WTC11 (cell line): ENCODE measurements at regions not wholly inside any gene's neighbourhood (a gene's known extent, or its start where the extent isn't known, plus 50 kb on each side); places are given as distances from the start of the nearest gene placed in this dataset.

Experiments
- ATAC-seq: fragments of 200-7000 bp; cut with Tn5 transposase; 2 replicates; pipeline ENCODE4 v1.10.0; 2021; ENCODE audit warnings: mild to moderate bottlenecking, moderate library complexity
- CTCF ChIA-PET: fragments of 300-600 bp; sonication (Branson Sonifier 250); formaldehyde crosslinking; loops from one replicate; lab custom pipeline; 2021; ENCODE audit warnings: antibody characterized with exemption; lab: Charles Lee
- POLR2A ChIA-PET: fragments of 350-600 bp; sonication (Branson Sonifier 250); formaldehyde crosslinking; loops from one replicate; lab custom pipeline; 2021; ENCODE audit warnings: antibody characterized with exemption; lab: Charles Lee
- DNase-seq: peaks from one replicate; pipeline ENCODE4 v3.0.0; 2021; ENCODE audit warnings: low spot score
- H3K27ac Mint-ChIP-seq: 2 replicates; pipeline ENCODE4 v1.8.0; 2021; ENCODE audit warnings: mixed read lengths
- H3K27me3 Mint-ChIP-seq: 2 replicates; pipeline ENCODE4 v1.8.0; 2021; ENCODE audit warnings: low read depth, mild to moderate bottlenecking, moderate library complexity, mixed read lengths
- H3K36me3 Mint-ChIP-seq: 2 replicates; pipeline ENCODE4 v1.8.0; 2021; ENCODE audit warnings: mixed read lengths
- H3K4me1 Mint-ChIP-seq: 2 replicates; pipeline ENCODE4 v1.8.0; 2022; ENCODE audit warnings: mixed read lengths
- H3K4me3 Mint-ChIP-seq: 2 replicates; pipeline ENCODE4 v1.8.0; 2021; ENCODE audit warnings: mild to moderate bottlenecking, moderate library complexity, mixed read lengths
- H3K9me3 Mint-ChIP-seq: 2 replicates; pipeline ENCODE4 v1.8.0; 2021; ENCODE audit warnings: mixed read lengths
- ATF2 ChIP-seq: sonication (generic); formaldehyde crosslinking; IDR thresholded peaks from 2 replicates; pipeline ENCODE4 v1.8.1; 2022; ENCODE audit warnings: low read depth, missing genetic modification reagents, borderline replicate concordance
- CBFB ChIP-seq: sonication (generic); formaldehyde crosslinking; IDR thresholded peaks from 2 replicates; pipeline ENCODE4 v1.8.1; 2022; ENCODE audit warnings: mild to moderate bottlenecking, low read depth, missing genetic modification reagents
- CREM ChIP-seq: sonication (generic); formaldehyde crosslinking; IDR thresholded peaks from 2 replicates; pipeline ENCODE4 v1.8.1; 2022; ENCODE audit warnings: mild to moderate bottlenecking, missing genetic modification reagents, moderate library complexity
- ETV6 ChIP-seq: sonication (generic); formaldehyde crosslinking; IDR thresholded peaks from 2 replicates; pipeline ENCODE4 v1.8.1; 2022; ENCODE audit warnings: mild to moderate bottlenecking, missing genetic modification reagents
- IRF2 ChIP-seq: sonication (generic); formaldehyde crosslinking; IDR thresholded peaks from 2 replicates; pipeline ENCODE4 v1.8.0; 2022; ENCODE audit warnings: low read depth, missing genetic modification reagents, borderline replicate concordance
- JUN ChIP-seq: sonication (generic); formaldehyde crosslinking; IDR thresholded peaks from 2 replicates; pipeline ENCODE4 v1.8.0; 2023; ENCODE audit warnings: mild to moderate bottlenecking, missing genetic modification reagents
- NFE2L1 ChIP-seq: sonication (generic); formaldehyde crosslinking; IDR thresholded peaks from 2 replicates; pipeline ENCODE4 v1.8.1; 2023; ENCODE audit warnings: missing genetic modification reagents
- NR3C1 ChIP-seq: sonication (generic); formaldehyde crosslinking; conservative IDR thresholded peaks from 2 replicates; pipeline ENCODE4 v1.8.1; 2023; ENCODE audit warnings: low read depth, mild to moderate bottlenecking, missing genetic modification reagents
- PRRX2 ChIP-seq: fragments of 250-450 bp; sonication (Bioruptor Pico); IDR thresholded peaks from 2 replicates; pipeline ENCODE4 v1.8.0; 2021; ENCODE audit warnings: mild to moderate bottlenecking
- STAT6 ChIP-seq: sonication (generic); formaldehyde crosslinking; conservative IDR thresholded peaks from 2 replicates; pipeline ENCODE4 v1.8.1; 2023; ENCODE audit warnings: mild to moderate bottlenecking, low read depth, missing genetic modification reagents, moderate library complexity
- TP53 ChIP-seq: sonication (generic); formaldehyde crosslinking; IDR thresholded peaks from 2 replicates; pipeline ENCODE4 v1.8.1; 2023; ENCODE audit warnings: mild to moderate bottlenecking, missing genetic modification reagents
- ZMAT4 ChIP-seq: fragments of 250-450 bp; sonication (Bioruptor Pico); IDR thresholded peaks from 2 replicates; pipeline ENCODE4 v1.9.0; 2021; ENCODE audit warnings: mild to moderate bottlenecking
- ZNF121 ChIP-seq: sonication (generic); formaldehyde crosslinking; IDR thresholded peaks from 2 replicates; pipeline ENCODE4 v1.8.0; 2023; ENCODE audit warnings: missing genetic modification reagents
- ZNF281 ChIP-seq: sonication (generic); formaldehyde crosslinking; IDR thresholded peaks from 2 replicates; pipeline ENCODE4 v1.8.0; 2023; ENCODE audit warnings: mild to moderate bottlenecking, missing genetic modification reagents
- ZNF317 ChIP-seq: sonication (generic); formaldehyde crosslinking; IDR thresholded peaks from 2 replicates; pipeline ENCODE4 v1.8.1; 2023; ENCODE audit warnings: low read depth, mild to moderate bottlenecking, moderate library complexity, missing genetic modification reagents, borderline replicate concordance
- ZSCAN18 ChIP-seq: fragments of 250-450 bp; sonication (Bioruptor Pico); IDR thresholded peaks from 2 replicates; pipeline ENCODE4 v2.1.2; 2022; ENCODE audit warnings: mild to moderate bottlenecking, moderate library complexity

GRCh38 chr11:81421251-81421860 is 1312.3 kb downstream of the FAM181B start:
- TF ChIP-seq PRRX2 (no peak), ATF2 (CRISPR knock-in tag) (no peak), TP53 (CRISPR knock-in tag) (no peak)
- TF ChIP-seq, all 79 proteins: peak for 0
- H3K9me3 Mint-ChIP-seq, result peaks cover under 1% of the 10 kb centered on the region; the same call in 1 of the 2 replicates
- H3K27ac Mint-ChIP-seq, result peak overlapping the region; percentile 91
- H3K27me3 Mint-ChIP-seq, result no peaks in the 10 kb centered on the region
- CTCF ChIA-PET, result interaction anchor here (1.0 kb wide), 1 partner anchor 75 kb away, joined by 8 read pairs; no protein-coding TSS in a partner anchor
- peak overlapping the region; percentile 62 for H3K4me3 Mint-ChIP-seq
- peak; percentile 94 for ATAC-seq
- DNase-seq, result peak; percentile 62
- H3K36me3 Mint-ChIP-seq, result no peaks in the 10 kb centered on the region
- POLR2A ChIA-PET, result no interaction called here
- peaks cover 18% of the 10 kb centered on the region for H3K4me1 Mint-ChIP-seq

GRCh38 chr11:81420668-81421250 is 1312.9 kb downstream of the FAM181B start:
- Mint-ChIP-seq H3K4me1 (peaks cover 18% of the 10 kb centered on the region), H3K27ac (peak overlapping the region; percentile 91), H3K27me3 (no peaks in the 10 kb centered on the region), H3K36me3 (no peaks in the 10 kb centered on the region), H3K9me3 (peaks cover 4% of the 10 kb centered on the region; the same call in 1 of the 2 replicates)
- TF ChIP-seq ATF2 (CRISPR knock-in tag) (no peak), ZMAT4 (no peak), IRF2 (CRISPR knock-in tag) (no peak)
- TF ChIP-seq, all 79 proteins: peak for 0
- ChIA-PET POLR2A (no interaction called here), CTCF (interaction anchor here (0.6 to 1.0 kb wide), 2 partner anchors 16 to 76 kb away, joined by 3 to 8 read pairs; no protein-coding TSS in a partner anchor)
- DNase-seq, result no peak
- peak; percentile 82 for ATAC-seq
- peak overlapping the region; percentile 62 for H3K4me3 Mint-ChIP-seq

GRCh38 chr11:81397316-81397715 is 1336.3 kb downstream of the FAM181B start:
- ChIA-PET POLR2A (no interaction called here), CTCF (no interaction called here)
- H3K4me3 Mint-ChIP-seq, result no peak overlapping the region
- DNase-seq, result no peak
- no peak for TF ChIP-seq ZNF121 (CRISPR knock-in tag)
- no peak for TF ChIP-seq CREM (CRISPR knock-in tag)
- TF ChIP-seq ZSCAN18 (CRISPR knock-in tag), result no peak
- no peak for TF ChIP-seq ZNF281 (CRISPR knock-in tag)
- TF ChIP-seq CBFB (CRISPR knock-in tag), result no peak
- no peak for TF ChIP-seq STAT6 (CRISPR knock-in tag)
- TF ChIP-seq JUN, result no peak
- no peak for TF ChIP-seq NR3C1 (CRISPR knock-in tag)
- no peak for TF ChIP-seq ZNF317 (CRISPR knock-in tag)
- TF ChIP-seq NFE2L1 (CRISPR knock-in tag), result no peak
- no peak for TF ChIP-seq ETV6
- H3K27me3 Mint-ChIP-seq, result no peaks in the 10 kb centered on the region; the same call in 1 of the 2 replicates
- H3K9me3 Mint-ChIP-seq, result no peaks in the 10 kb centered on the region
- H3K36me3 Mint-ChIP-seq, result no peaks in the 10 kb centered on the region
- ATAC-seq, result no peak
- H3K27ac Mint-ChIP-seq, result no peak overlapping the region
- no peaks in the 10 kb centered on the region for H3K4me1 Mint-ChIP-seq
